H1 (cell line): ENCODE measurements at regions not wholly inside any gene's neighbourhood (a gene's known extent, or its start where the extent isn't known, plus 50 kb on each side); places are given as distances from the start of the nearest gene placed in this dataset.

Experiments
- CHD7 ChIP-seq: fragments of 300-600 bp; sonication (generic); IDR thresholded peaks from 2 replicates; pipeline ENCODE4 v1.7.1; 2012; ENCODE audit warnings: low read length, moderate library complexity, mild to moderate bottlenecking, inconsistent platforms; ENCODE audit not compliant: insufficient replicate concordance
- CREB1 ChIP-seq: IDR thresholded peaks from 2 replicates; pipeline ENCODE4 v1.6.1; 2012; ENCODE audit warnings: inconsistent platforms
- CTBP2 ChIP-seq: IDR thresholded peaks from 2 replicates; pipeline ENCODE4 v1.7.0; 2011; ENCODE audit warnings: borderline replicate concordance, mild to moderate bottlenecking, moderate library complexity, mixed read lengths, low read length; ENCODE audit not compliant: insufficient read depth, insufficient read length
- JUND ChIP-seq: IDR thresholded peaks from 2 replicates; pipeline ENCODE4 v1.6.1; 2011; ENCODE audit warnings: mild to moderate bottlenecking, improper control_type of control experiment, low read length
- TEAD4 ChIP-seq: IDR thresholded peaks from 2 replicates; pipeline ENCODE4 v1.6.1; 2012; ENCODE audit warnings: low read depth, low read length, inconsistent platforms, mixed read lengths

DNA sequence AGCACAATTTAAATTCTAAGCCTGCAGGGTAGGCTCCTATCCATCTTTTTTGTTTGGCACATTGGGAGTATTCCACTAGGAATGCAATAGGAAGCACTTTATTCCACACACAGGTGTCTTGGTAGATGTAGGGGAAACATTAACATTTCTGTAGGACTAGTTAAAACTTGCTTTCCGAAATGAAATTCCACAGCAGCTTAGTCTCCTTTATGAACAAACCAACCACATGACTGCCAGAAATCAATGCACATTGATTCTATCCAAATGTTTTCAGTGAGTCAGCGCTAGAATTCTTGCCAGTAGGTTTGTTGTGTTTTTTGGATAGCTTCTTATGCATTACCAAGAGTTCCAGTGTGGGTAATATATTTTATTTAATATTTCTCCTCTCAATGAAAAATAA is 207.9 kb upstream of the CSNK1A1L start (continued):
- TF ChIP-seq CHD7 (no peak), JUND (no peak), CTBP2 (no peak), CREB1 (no peak), TEAD4 (no peak)
